Vagina (tissue), 2 donors: ENCODE measurements at regions not wholly inside any gene's neighbourhood (a gene's known extent, or its start where the extent isn't known, plus 50 kb on each side); places are given as distances from the start of the nearest gene placed in this dataset.

ENCODE experiments used
- DNase-seq, 2 donors: peaks; one replicate each; pipeline ENCODE4 v3.0.0-alpha.2; 2017; ENCODE audit errors: extremely low spot score in 2 of 2
- H3K27ac ChIP-seq: fragments of 200-600 bp; sonication (generic); one replicate; pipeline ENCODE4 v1.5.1; 2019
- H3K27me3 ChIP-seq: fragments of 200-600 bp; sonication (generic); one replicate; pipeline ENCODE4 v1.5.1; 2019
- H3K36me3 ChIP-seq, 2 donors: fragments of 200-600 bp; sonication (generic); one replicate each; pipeline ENCODE4 v1.5.1; 2017 to 2019
- H3K4me1 ChIP-seq: fragments of 200-600 bp; sonication (generic); one replicate; pipeline ENCODE4 v1.5.1; 2019
- H3K4me3 ChIP-seq, 2 donors: fragments of 200-600 bp; sonication (generic); 1 replicate in 1 of 2; 2 replicates in 1 of 2; pipeline ENCODE4 v1.5.1; 2016 to 2019
- H3K9me3 ChIP-seq: fragments of 200-600 bp; sonication (generic); one replicate; pipeline ENCODE4 v1.5.1; 2019
- CTCF ChIP-seq, 3 experiments: fragments of 450-650 bp in 2 of 3; fragments of 200-600 bp in 1 of 3; sonication (generic) in 1 of 3; IDR thresholded peaks; one replicate each; pipeline ENCODE4 v1.5.1; 2017 to 2019; ENCODE audit warnings: antibody characterized with exemption in 3 of 3, mild to moderate bottlenecking in 2 of 3, moderate library complexity in 2 of 3
- POLR2A ChIP-seq, 2 donors: fragments of 450-650 bp; IDR thresholded peaks; one replicate each; pipeline ENCODE4 v1.6.1; 2017; ENCODE audit warnings: antibody characterized with exemption in 2 of 2, mild to moderate bottlenecking in 2 of 2, moderate library complexity in 2 of 2
- POLR2AphosphoS5 ChIP-seq, 2 donors: sonication (generic); formaldehyde crosslinking; IDR thresholded peaks; one replicate each; pipeline ENCODE4 v1.9.0; 2017; ENCODE audit warnings: antibody characterized with exemption in 2 of 2, mild to moderate bottlenecking in 2 of 2, low read depth in 1 of 2; ENCODE audit not compliant: insufficient read depth in 1 of 2
- intact Hi-C: fragments of 100-400 bp; cut with DNase I; formaldehyde crosslinking; loops from one replicate; pipeline ENCODE4 v1.15.1; 2023

- H3K9me3 ChIP-seq, result no peaks in the 10 kb centered on the region
Measured at GRCh38 chr1:91596474-91596873, 95.8 kb downstream of the CDC7 start.

GRCh38 chr1:91597215-91597614 is 96.6 kb downstream of the CDC7 start:
- TF ChIP-seq CTCF (IDR thresholded peaks at IDR 0.05) (no peak), POLR2AphosphoS5 (IDR thresholded peaks at IDR 0.05; ENCODE audit: insufficient read depth in 1 of 2, low read depth in 1 of 2) (no peak), POLR2A (IDR thresholded peaks at IDR 0.05) (no peak)
- H3K9me3 ChIP-seq, result no peaks in the 10 kb centered on the region
- H3K4me3 ChIP-seq, result no peak overlapping the region
- no peak overlapping the region for H3K27ac ChIP-seq
- no peaks in the 10 kb centered on the region for H3K4me1 ChIP-seq
- DNase-seq, result no peak
- no peaks in the 10 kb centered on the region for H3K36me3 ChIP-seq
- no peaks in the 10 kb centered on the region for H3K27me3 ChIP-seq
- intact Hi-C loops, result no loop called here

More at GRCh38 chr1:91596474-91596873, 95.8 kb downstream of the CDC7 start:
- Histone ChIP-seq H3K27ac (no peak overlapping the region), H3K4me3 (no peak overlapping the region), H3K27me3 (no peaks in the 10 kb centered on the region), H3K4me1 (no peaks in the 10 kb centered on the region), H3K36me3 (no peaks in the 10 kb centered on the region)
- intact Hi-C loops, result no loop called here
- DNase-seq, result no peak
- no peak for TF ChIP-seq CTCF (IDR thresholded peaks at IDR 0.05)

GRCh38 chr1:91600431-91601337 is 100.0 kb downstream of the CDC7 start:
- Histone ChIP-seq H3K4me3 (no peak overlapping the region), H3K4me1 (no peaks in the 10 kb centered on the region), H3K27ac (peak overlapping the region; percentile 34), H3K9me3 (no peaks in the 10 kb centered on the region), H3K27me3 (no peaks in the 10 kb centered on the region), H3K36me3 (no peaks in the 10 kb centered on the region)
- intact Hi-C loops, result no loop called here
- peak in 1 of 2 donors; percentile 52 for DNase-seq
- no peak for TF ChIP-seq POLR2AphosphoS5 (IDR thresholded peaks at IDR 0.05; ENCODE audit: insufficient read depth in 1 of 2, low read depth in 1 of 2)
- no peak for TF ChIP-seq CTCF (IDR thresholded peaks at IDR 0.05)
- TF ChIP-seq POLR2A (IDR thresholded peaks at IDR 0.05), result no peak

- peak overlapping the region; percentile 25 for H3K27ac ChIP-seq
- intact Hi-C loops, result no loop called here
Measured at GRCh38 chr1:91601554-91602376, 101.1 kb downstream of the CDC7 start.

More at GRCh38 chr1:91601554-91602376, 101.1 kb downstream of the CDC7 start:
- H3K27me3 ChIP-seq, result no peaks in the 10 kb centered on the region
- no peak overlapping the region for H3K4me3 ChIP-seq
- H3K9me3 ChIP-seq, result no peaks in the 10 kb centered on the region
- no peak for TF ChIP-seq POLR2A (IDR thresholded peaks at IDR 0.05)
- TF ChIP-seq CTCF (IDR thresholded peaks at IDR 0.05), result no peak
- TF ChIP-seq POLR2AphosphoS5 (IDR thresholded peaks at IDR 0.05; ENCODE audit: insufficient read depth in 1 of 2, low read depth in 1 of 2), result no peak
- peak in 1 of 2 donors; percentile 62 for DNase-seq
- no peaks in the 10 kb centered on the region for H3K4me1 ChIP-seq
- H3K36me3 ChIP-seq, result no peaks in the 10 kb centered on the region
